Uterus (tissue), 3 donors: ENCODE measurements at regions not wholly inside any gene's neighbourhood (a gene's known extent, or its start where the extent isn't known, plus 50 kb on each side); places are given as distances from the start of the nearest gene placed in this dataset.

Experiments
- DNase-seq, 2 donors: peaks; one replicate each; pipeline ENCODE4 v3.0.0-alpha.2; 2019 to 2020
- H3K27ac ChIP-seq, 2 donors: fragments of 200-600 bp; sonication (generic); 1 replicate in 1 of 2; 2 replicates in 1 of 2; pipeline ENCODE4 v1.5.1; 2016 to 2018
- H3K27me3 ChIP-seq, 2 donors: fragments of 200-600 bp; sonication (generic); one replicate each; pipeline ENCODE4 v1.5.1; 2018 to 2019; ENCODE audit warnings: control low read depth in 1 of 2
- H3K36me3 ChIP-seq, 2 donors: fragments of 200-600 bp; sonication (generic); one replicate each; pipeline ENCODE4 v1.5.1; 2019; ENCODE audit warnings: control low read depth in 1 of 2
- H3K4me1 ChIP-seq, 2 donors: fragments of 200-600 bp; sonication (generic); one replicate each; pipeline ENCODE4 v1.5.1; 2018 to 2019; ENCODE audit warnings: control low read depth in 1 of 2
- H3K4me3 ChIP-seq, 2 donors: fragments of 200-600 bp; sonication (generic); 1 replicate in 1 of 2; 2 replicates in 1 of 2; pipeline ENCODE4 v1.5.1; 2018 to 2019; ENCODE audit warnings: mild to moderate bottlenecking in 1 of 2
- H3K9me3 ChIP-seq, 2 donors: fragments of 200-600 bp; sonication (generic); one replicate each; pipeline ENCODE4 v1.5.1; 2019; ENCODE audit warnings: control low read depth in 1 of 2
- CTCF ChIP-seq, 4 experiments: fragments of 200-600 bp in 2 of 4; fragments of 450-650 bp in 2 of 4; sonication (generic) in 2 of 4; IDR thresholded peaks; one replicate each; pipeline ENCODE4 v1.5.1; 2016 to 2019; ENCODE audit warnings: antibody characterized with exemption in 4 of 4, mild to moderate bottlenecking in 2 of 4, moderate library complexity in 1 of 4
- POLR2A ChIP-seq, 2 donors: fragments of 450-650 bp; IDR thresholded peaks; one replicate each; pipeline ENCODE4 v1.6.1; 2016; ENCODE audit warnings: antibody characterized with exemption in 2 of 2, mild to moderate bottlenecking in 1 of 2, moderate library complexity in 1 of 2
- intact Hi-C: fragments of 100-400 bp; cut with DNase I; formaldehyde crosslinking; loops from one replicate; pipeline ENCODE4 v1.15.1; 2023; ENCODE audit warnings: low total_unique reads
- donor health status: DM: yes; HTN: yes; CAD: no.

DNA sequence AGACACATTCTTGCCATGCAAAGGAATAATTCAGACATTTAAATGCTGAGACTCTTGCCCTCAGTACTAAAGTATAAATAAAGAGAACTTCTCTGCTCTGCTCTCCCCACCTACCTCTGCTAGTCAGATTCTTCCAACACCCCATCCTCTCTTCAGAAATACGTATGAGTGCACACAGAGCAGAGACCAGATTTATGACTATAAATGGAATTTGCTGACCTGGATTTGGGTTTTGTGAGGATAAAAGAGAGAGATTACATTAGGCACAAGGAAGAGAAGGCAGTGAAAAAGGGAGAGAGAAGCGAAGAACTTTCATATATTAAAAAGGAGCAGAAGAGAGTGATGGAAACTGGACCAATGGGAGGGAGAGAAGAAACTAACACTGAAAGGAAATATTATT lies 87.6 kb upstream of the EXOC1L start:
- no peaks in the 10 kb centered on the region for H3K4me1 ChIP-seq
- no peak for DNase-seq
- H3K4me3 ChIP-seq = no peak overlapping the region
- H3K36me3 ChIP-seq = no peaks in the 10 kb centered on the region
- H3K27ac ChIP-seq = no peak overlapping the region
- TF ChIP-seq POLR2A (IDR thresholded peaks at IDR 0.05) (no peak), CTCF (IDR thresholded peaks at IDR 0.05) (no peak)
- no peaks in the 10 kb centered on the region for H3K9me3 ChIP-seq
- intact Hi-C loops = no loop called here
- no peaks in the 10 kb centered on the region for H3K27me3 ChIP-seq

GRCh38 chr4:55732864-55733263 lies 86.7 kb upstream of the EXOC1L start:
- intact Hi-C loops = no loop called here
- H3K4me1 ChIP-seq = no peaks in the 10 kb centered on the region
- H3K4me3 ChIP-seq = no peak overlapping the region
- H3K27me3 ChIP-seq = no peaks in the 10 kb centered on the region
- TF ChIP-seq POLR2A (IDR thresholded peaks at IDR 0.05) (no peak), CTCF (IDR thresholded peaks at IDR 0.05) (no peak)
- H3K27ac ChIP-seq = no peak overlapping the region
- no peaks in the 10 kb centered on the region for H3K9me3 ChIP-seq
- H3K36me3 ChIP-seq = no peaks in the 10 kb centered on the region
- no peak for DNase-seq

GRCh38 chr4:55733932-55734331 lies 85.7 kb upstream of the EXOC1L start:
- Histone ChIP-seq H3K4me1 (no peaks in the 10 kb centered on the region), H3K36me3 (no peaks in the 10 kb centered on the region), H3K27ac (no peak overlapping the region), H3K27me3 (no peaks in the 10 kb centered on the region), H3K4me3 (no peak overlapping the region), H3K9me3 (no peaks in the 10 kb centered on the region)
- TF ChIP-seq CTCF (IDR thresholded peaks at IDR 0.05) (no peak), POLR2A (IDR thresholded peaks at IDR 0.05) (no peak)
- peak; percentile 18 to 27 for DNase-seq
- intact Hi-C loops = no loop called here

DNA sequence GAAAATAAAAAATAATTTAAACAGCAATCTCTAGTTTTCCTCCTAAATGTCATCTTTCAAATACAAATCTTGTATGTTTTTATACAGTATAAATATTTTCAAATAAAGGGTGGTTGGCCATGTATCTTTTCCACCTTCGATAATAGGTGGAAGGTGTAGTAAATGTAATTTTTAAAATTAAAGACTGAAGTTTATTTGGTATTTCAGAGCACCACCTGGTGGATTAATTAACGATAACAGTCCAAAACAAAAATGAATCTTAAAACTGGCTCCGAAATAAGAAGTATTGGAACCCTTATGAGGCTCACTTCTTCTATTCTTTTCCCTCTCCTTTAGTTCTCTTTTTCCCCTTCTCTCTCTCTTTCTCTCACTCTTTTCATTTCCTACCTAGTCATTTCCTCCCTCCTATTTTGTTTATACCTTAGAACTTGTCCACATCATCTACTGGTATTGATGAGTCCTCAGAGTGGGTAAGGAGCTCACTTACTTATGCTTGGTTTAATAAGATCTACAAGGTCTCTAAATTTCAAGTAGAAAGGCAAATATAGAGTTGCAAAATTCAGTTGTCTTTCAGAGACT lies 82.9 kb upstream of the EXOC1L start:
- H3K4me1 ChIP-seq = no peaks in the 10 kb centered on the region
- TF ChIP-seq CTCF (IDR thresholded peaks at IDR 0.05) (peak in 1 of 4 experiments; percentile 7), POLR2A (IDR thresholded peaks at IDR 0.05) (no peak)
- intact Hi-C loops = no loop called here
- H3K27ac ChIP-seq = no peak overlapping the region
- no peaks in the 10 kb centered on the region for H3K36me3 ChIP-seq
- DNase-seq = no peak
- no peaks in the 10 kb centered on the region for H3K27me3 ChIP-seq
- H3K4me3 ChIP-seq = no peak overlapping the region
- H3K9me3 ChIP-seq = no peaks in the 10 kb centered on the region

DNA sequence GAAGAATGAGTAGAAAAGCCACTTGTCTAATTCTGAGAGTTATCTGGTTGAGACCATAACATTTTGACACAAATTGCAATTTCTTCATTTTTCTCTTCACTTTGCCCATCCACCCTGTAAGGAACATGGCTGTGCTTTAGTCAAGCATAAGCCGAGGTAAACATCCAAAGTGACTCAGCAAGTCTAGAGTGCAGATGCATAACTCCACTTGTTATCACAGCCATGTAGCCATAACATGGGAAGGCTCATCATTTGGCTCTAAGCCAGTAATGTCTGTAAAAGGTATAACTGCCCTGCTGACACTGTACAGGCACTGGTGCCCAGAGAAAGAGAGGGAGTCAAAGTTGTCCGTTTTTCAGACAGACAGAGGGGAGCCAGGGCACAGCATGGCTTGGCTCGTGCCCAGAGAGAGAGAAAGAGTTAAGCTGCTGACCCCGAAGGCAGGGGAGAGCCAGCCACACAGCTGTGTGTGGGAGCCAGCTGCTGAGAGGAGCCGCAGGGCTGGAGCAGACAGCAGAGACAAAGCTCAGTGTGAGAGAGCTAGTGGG lies 76.9 kb upstream of the EXOC1L start:
- intact Hi-C loops = no loop called here
- TF ChIP-seq CTCF (IDR thresholded peaks at IDR 0.05) (no peak), POLR2A (IDR thresholded peaks at IDR 0.05) (no peak)
- Histone ChIP-seq H3K27me3 (no peaks in the 10 kb centered on the region), H3K4me3 (no peak overlapping the region), H3K27ac (no peak overlapping the region), H3K4me1 (no peaks in the 10 kb centered on the region), H3K9me3 (no peaks in the 10 kb centered on the region), H3K36me3 (no peaks in the 10 kb centered on the region)
- DNase-seq = no peak
